ENCODE measurements at regions not wholly inside any gene's neighbourhood (a gene's known extent, or its start where the extent isn't known, plus 50 kb on each side); places are given as distances from the start of the nearest gene placed in this dataset.
A peak's percentile ranks its signal among the peaks of the same experiment; 100 is the strongest.

- Histone ChIP-seq H3K9me3 (ENCODE audit: low read depth) (no peaks in the 10 kb centered on the region), H3K4me3 (no peak overlapping the region), H3K36me3 (no peaks in the 10 kb centered on the region), H3K27ac (no peak overlapping the region), H3K4me1 (ENCODE audit: low read depth) (peaks cover 7% of the 10 kb centered on the region), H3K27me3 (no peaks in the 10 kb centered on the region)
- no peak for TF ChIP-seq CTCF (IDR thresholded peaks at IDR 0.05; ENCODE audit: low read depth, low read length)
- no peak for DNase-seq (ENCODE audit: low read depth in 1 of 2, low spot score in 1 of 2)
Observed at GRCh38 chrX:43225626-43226328, 430.3 kb upstream of the MAOA start.

GRCh38 chrX:43238461-43238945 is 417.6 kb upstream of the MAOA start:
- no peak for TF ChIP-seq CTCF (IDR thresholded peaks at IDR 0.05; ENCODE audit: low read depth, low read length)
- H3K4me1 ChIP-seq (ENCODE audit: low read depth), result peaks cover 14% of the 10 kb centered on the region
- H3K36me3 ChIP-seq, result no peaks in the 10 kb centered on the region
- no peak overlapping the region for H3K27ac ChIP-seq
- peak in 1 of 2 donors; percentile 21 for DNase-seq (ENCODE audit: low read depth in 1 of 2, low spot score in 1 of 2)
- no peaks in the 10 kb centered on the region for H3K9me3 ChIP-seq (ENCODE audit: low read depth)
- H3K27me3 ChIP-seq, result no peaks in the 10 kb centered on the region
- H3K4me3 ChIP-seq, result no peak overlapping the region

GRCh38 chrX:43239356-43239755 is 416.7 kb upstream of the MAOA start:
- Histone ChIP-seq H3K9me3 (ENCODE audit: low read depth) (no peaks in the 10 kb centered on the region), H3K4me1 (ENCODE audit: low read depth) (peaks cover 14% of the 10 kb centered on the region), H3K27me3 (no peaks in the 10 kb centered on the region), H3K27ac (peak overlapping the region; percentile 16), H3K36me3 (no peaks in the 10 kb centered on the region), H3K4me3 (no peak overlapping the region)
- peak in 1 of 2 donors; percentile 45 for DNase-seq (ENCODE audit: low read depth in 1 of 2, low spot score in 1 of 2)
- TF ChIP-seq CTCF (IDR thresholded peaks at IDR 0.05; ENCODE audit: low read depth, low read length), result no peak

- Histone ChIP-seq H3K27ac (no peak overlapping the region), H3K27me3 (no peaks in the 10 kb centered on the region), H3K4me3 (no peak overlapping the region), H3K36me3 (no peaks in the 10 kb centered on the region), H3K9me3 (ENCODE audit: low read depth) (no peaks in the 10 kb centered on the region), H3K4me1 (ENCODE audit: low read depth) (no peaks in the 10 kb centered on the region)
- TF ChIP-seq CTCF (IDR thresholded peaks at IDR 0.05; ENCODE audit: low read depth, low read length), result no peak
- DNase-seq (ENCODE audit: low read depth in 1 of 2, low spot score in 1 of 2), result no peak
Observed at GRCh38 chrX:43255596-43255995, 400.5 kb upstream of the MAOA start.

GRCh38 chrX:43266487-43266886 is 389.6 kb upstream of the MAOA start:
- TF ChIP-seq CTCF (IDR thresholded peaks at IDR 0.05; ENCODE audit: low read depth, low read length), result no peak
- Histone ChIP-seq H3K27ac (no peak overlapping the region), H3K36me3 (no peaks in the 10 kb centered on the region), H3K27me3 (no peaks in the 10 kb centered on the region), H3K4me3 (no peak overlapping the region), H3K9me3 (ENCODE audit: low read depth) (no peaks in the 10 kb centered on the region), H3K4me1 (ENCODE audit: low read depth) (no peaks in the 10 kb centered on the region)
- DNase-seq (ENCODE audit: low read depth in 1 of 2, low spot score in 1 of 2), result no peak
